HG03045 (cell line): ENCODE measurements at regions not wholly inside any gene's neighbourhood (a gene's known extent, or its start where the extent isn't known, plus 50 kb on each side); places are given as distances from the start of the nearest gene placed in this dataset.
A peak's percentile ranks its signal among the peaks of the same experiment; 100 is the strongest.
"Not testable (repeated sequence)": the region's sequence is repeated elsewhere in the genome, so short reads cannot be mapped to it uniquely, and the experiment has no call there.

ENCODE experiments used
- ATAC-seq: cut with Tn5 transposase; IDR thresholded peaks from one replicate; pipeline ENCODE4 v1.9.1; 2021; ENCODE audit warnings: mild to moderate bottlenecking, moderate library complexity; ENCODE audit not compliant: unreplicated experiment

GRCh38 chr3:118495206-118495605 lies 539.4 kb downstream of the IGSF11 start:
- ATAC-seq, result no peak

- no peak for ATAC-seq
These were observed 537.4 kb downstream of the IGSF11 start for GRCh38 chr3:118497274-118497673.

GRCh38 chr3:118501152-118501551 lies 533.5 kb downstream of the IGSF11 start:
- ATAC-seq, result no peak

DNA sequence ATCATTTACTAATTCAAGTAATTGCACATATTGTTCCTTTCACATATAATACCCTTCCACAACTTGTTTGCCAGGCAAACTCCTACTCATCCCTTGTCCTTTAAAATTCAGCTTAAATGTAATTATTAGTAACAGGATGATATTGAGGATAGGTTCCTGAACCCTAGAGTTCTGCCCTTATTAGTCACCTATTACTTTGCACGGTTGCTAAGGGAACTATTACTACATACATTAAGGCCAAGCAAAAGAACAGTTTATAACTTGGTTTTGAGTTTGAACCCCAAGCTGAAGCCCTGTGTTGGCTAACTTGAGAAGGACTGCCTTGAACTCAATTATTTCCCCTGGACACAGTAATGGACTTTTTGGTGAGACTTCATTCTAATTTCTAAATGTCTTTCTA lies 529.7 kb downstream of the IGSF11 start:
- no peak for ATAC-seq

- ATAC-seq, result no peak
These were observed 528.9 kb downstream of the IGSF11 start for GRCh38 chr3:118505784-118506183.

DNA sequence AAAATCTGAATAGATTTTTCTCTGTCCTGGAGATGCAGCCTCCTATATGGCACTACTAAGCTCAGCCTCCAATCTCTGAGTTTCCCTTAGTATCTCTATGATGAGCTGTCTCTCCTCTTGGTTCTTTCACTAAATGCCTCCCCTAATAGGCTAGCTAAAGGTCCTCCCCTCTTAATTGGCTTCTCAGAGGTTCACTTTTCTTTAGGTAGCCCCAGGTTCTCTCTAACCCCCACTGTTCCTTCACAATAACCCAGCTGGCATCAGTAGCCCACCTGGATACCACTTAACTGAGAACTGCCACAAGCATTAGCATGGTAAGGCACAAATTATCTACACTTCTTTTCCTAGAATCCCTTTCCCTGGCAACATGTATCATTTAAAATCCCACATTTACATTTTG lies 523.2 kb downstream of the IGSF11 start:
- no peak for ATAC-seq

DNA sequence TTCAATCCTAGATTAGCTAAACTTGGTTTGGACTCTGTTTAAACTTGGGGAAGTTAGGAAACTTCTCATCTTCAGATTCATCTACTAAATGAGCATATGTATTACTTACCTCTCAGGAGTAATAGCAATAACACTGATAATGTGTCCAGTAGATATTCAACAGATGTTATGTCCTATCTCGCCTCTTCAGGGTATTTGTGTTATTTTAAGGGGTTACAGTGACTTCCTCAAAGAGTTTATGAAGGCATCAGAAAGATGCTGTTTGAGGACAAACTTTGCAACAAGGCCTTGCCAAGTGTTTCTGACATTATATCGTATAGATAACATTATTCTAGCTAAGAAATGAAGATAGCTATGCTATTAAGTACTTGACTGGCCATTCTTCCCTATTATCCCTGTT lies 522.3 kb downstream of the IGSF11 start:
- ATAC-seq, result no peak

- no peak for ATAC-seq
These were observed 509.6 kb downstream of the IGSF11 start for GRCh38 chr3:118525077-118525476.

GRCh38 chr3:118526758-118527513 lies 507.7 kb downstream of the IGSF11 start:
- ATAC-seq, result peak; percentile 56

GRCh38 chr3:118527514-118528044 lies 507.1 kb downstream of the IGSF11 start:
- ATAC-seq, result peak; percentile 16

DNA sequence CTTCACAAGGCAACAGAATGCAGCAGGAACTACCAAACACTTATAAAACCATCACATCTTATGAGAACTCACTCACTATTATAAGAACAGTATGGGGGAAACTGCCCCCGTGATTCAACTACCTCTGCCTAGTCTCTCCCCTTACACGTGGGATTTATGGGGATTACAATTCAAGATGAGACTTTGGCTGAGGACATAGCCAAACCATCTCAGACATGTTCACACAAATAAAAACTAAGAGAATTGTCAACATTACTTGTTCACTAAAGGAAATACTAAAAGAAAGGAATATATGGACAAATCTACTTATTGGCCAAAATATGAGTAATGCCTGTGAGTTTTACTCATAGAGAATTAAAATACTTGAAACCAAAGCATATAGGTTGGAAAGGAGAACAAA lies 505.1 kb downstream of the IGSF11 start:
- no peak for ATAC-seq

GRCh38 chr3:118530350-118530922 lies 504.2 kb downstream of the IGSF11 start:
- ATAC-seq, result no peak

GRCh38 chr3:118530927-118531356 lies 503.7 kb downstream of the IGSF11 start:
- ATAC-seq, result not testable (repeated sequence)

- ATAC-seq, result no peak
These were observed 502.8 kb downstream of the IGSF11 start for GRCh38 chr3:118531816-118532215.

GRCh38 chr3:118533676-118534075 lies 501.0 kb downstream of the IGSF11 start:
- no peak for ATAC-seq

DNA sequence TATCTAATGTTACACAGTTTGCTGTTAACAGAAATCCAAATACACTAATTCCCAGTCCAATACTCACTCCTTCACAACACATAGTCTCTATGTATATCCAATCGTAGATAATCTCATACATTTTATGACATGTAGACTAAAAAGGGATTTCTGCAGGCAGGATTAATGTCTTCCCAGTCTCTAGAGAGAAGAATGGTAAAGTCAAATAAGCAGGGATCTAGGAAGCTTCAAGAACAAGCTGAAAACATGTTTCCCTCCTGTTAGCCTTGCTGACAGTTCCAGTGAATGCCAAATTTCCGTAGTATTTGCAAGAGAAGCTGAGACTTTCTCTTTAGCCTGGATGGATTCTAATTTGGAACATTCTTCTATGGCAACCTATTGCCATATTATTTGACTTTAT lies 500.1 kb downstream of the IGSF11 start:
- no peak for ATAC-seq

DNA sequence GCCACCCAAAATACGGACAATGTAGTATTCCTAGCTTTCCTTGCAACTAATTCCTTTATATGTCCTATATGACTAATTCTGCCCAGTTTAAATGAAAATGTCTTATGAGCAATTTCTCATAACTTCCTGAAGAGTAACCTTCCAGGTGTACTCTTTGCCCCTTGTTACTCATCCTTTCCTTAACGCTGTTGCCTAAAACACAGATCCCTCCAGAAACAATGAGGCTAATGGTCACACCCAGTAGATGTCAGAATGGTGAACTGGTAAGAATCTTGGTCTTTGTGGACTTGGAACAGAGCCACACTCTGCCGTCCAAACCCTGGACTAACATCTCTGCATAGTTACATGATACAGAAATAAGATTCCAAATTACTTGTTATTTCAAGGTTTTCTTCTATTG lies 497.9 kb downstream of the IGSF11 start:
- ATAC-seq, result no peak

DNA sequence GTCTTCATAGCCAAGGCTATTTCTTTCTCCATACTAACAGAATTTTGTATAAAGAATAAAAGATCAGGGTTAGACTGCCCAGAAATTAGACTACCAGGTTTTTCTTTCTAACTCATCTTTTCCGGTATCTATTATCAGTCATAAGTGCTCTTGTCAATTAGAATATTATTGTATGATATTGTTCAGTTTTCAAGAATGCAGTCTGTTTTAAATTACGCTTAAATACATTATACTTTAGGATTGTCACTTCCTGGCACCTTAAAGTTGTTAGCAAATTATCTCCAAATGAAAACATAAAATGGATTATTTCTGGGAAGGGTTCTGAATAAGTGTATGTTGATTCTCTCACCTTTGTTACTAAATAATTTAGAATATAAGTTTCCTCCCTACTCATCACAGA lies 497.2 kb downstream of the IGSF11 start:
- ATAC-seq, result no peak

DNA sequence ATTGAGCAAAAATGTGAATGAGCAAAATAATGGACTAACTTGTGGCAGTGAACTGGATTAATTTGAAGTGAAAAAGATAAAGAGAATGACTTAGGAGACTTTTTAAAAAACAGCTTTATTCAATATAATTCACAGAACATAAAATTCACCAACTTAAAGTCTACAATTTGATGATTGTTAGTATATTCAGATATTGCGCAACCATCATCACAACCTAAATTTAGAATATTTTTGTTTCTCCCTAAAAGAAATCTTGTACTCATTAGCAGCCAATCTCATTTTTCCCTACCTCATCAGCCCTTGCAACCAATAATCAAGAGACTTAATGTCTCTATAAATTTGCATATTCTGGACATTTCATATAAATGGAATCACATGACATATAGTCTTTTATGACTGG lies 496.5 kb downstream of the IGSF11 start:
- ATAC-seq, result no peak

GRCh38 chr3:118539820-118540447 lies 494.7 kb downstream of the IGSF11 start:
- ATAC-seq, result not testable (repeated sequence)

GRCh38 chr3:118540448-118540821 lies 494.2 kb downstream of the IGSF11 start:
- not testable (repeated sequence) for ATAC-seq

GRCh38 chr3:118540826-118541225 lies 493.8 kb downstream of the IGSF11 start:
- ATAC-seq, result no peak
